ENCODE measurements at regions not wholly inside any gene's neighbourhood (a gene's known extent, or its start where the extent isn't known, plus 50 kb on each side); places are given as distances from the start of the nearest gene placed in this dataset.
A peak's percentile ranks its signal among the peaks of the same experiment; 100 is the strongest.
"Not testable (repeated sequence)": the region's sequence is repeated elsewhere in the genome, so short reads cannot be mapped to it uniquely, and the experiment has no call there.

DNA sequence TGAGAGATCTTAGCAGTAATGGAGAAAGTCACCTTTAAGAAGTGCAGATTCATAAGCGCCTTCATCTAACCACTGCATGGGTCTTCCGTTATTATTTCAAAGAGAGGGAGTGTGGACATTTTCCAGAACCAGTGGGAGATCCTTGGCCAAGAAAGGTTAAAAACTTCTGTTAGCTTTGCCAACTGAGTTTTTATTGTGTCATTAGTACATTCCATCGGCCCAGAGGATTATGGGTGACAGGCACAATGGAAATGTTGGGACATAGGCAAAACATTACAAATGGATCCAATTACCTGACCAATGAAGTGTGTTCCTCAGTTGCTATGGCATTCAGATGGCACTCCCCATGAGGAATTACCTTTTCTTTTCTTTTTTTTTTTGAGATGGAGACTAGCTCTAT lies 115.5 kb downstream of the PPIAL4G start:
- no peak overlapping the region for H3K4me3 ChIP-seq
- no peaks in the 10 kb centered on the region for H3K9me3 ChIP-seq
- intact Hi-C loops (cut with DNase I): no loop called here
- DNase-seq (ENCODE audit: extremely low spot score in 2 of 2): no peak
- TF ChIP-seq POLR2AphosphoS5 (IDR thresholded peaks at IDR 0.05; ENCODE audit: insufficient read depth in 1 of 2, low read depth in 1 of 2): no peak
- no peak for TF ChIP-seq CTCF (IDR thresholded peaks at IDR 0.05)
- peaks cover 4% of the 10 kb centered on the region for H3K4me1 ChIP-seq
- no peaks in the 10 kb centered on the region for H3K36me3 ChIP-seq
- no peak overlapping the region for H3K27ac ChIP-seq
- H3K27me3 ChIP-seq: no peaks in the 10 kb centered on the region

GRCh38 chr1:148366136-148366753 lies 116.9 kb downstream of the PPIAL4G start:
- H3K36me3 ChIP-seq; DNase-seq (ENCODE audit: extremely low spot score in 2 of 2); H3K27me3 ChIP-seq; intact Hi-C loops (cut with DNase I); H3K27ac ChIP-seq; H3K4me3 ChIP-seq; H3K9me3 ChIP-seq: not testable (repeated sequence)
- peaks cover 18% of the 10 kb centered on the region for H3K4me1 ChIP-seq

DNA sequence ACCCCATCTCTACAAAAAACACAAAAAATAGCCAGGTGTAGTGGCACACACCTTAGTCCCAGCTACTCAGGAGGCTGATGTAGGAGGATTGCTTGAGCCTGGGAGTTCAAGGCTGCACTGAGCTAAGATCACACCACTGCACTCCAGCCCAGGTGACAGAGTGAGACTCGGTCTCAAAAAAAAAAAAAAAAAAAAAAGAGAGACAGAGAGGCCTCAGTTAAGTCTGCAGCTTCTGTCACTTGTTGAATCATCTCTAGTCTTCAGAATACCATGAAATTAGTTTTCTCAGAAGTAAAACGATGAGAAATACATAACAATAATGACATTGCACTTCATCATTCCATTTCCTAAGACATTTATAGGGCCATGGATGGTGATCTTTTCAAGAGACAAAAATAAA lies 118.0 kb downstream of the PPIAL4G start:
- peaks cover 22% of the 10 kb centered on the region for H3K4me1 ChIP-seq
- H3K27ac ChIP-seq; H3K9me3 ChIP-seq; intact Hi-C loops (cut with DNase I); H3K4me3 ChIP-seq; H3K36me3 ChIP-seq; H3K27me3 ChIP-seq; DNase-seq (ENCODE audit: extremely low spot score in 2 of 2): not testable (repeated sequence)

DNA sequence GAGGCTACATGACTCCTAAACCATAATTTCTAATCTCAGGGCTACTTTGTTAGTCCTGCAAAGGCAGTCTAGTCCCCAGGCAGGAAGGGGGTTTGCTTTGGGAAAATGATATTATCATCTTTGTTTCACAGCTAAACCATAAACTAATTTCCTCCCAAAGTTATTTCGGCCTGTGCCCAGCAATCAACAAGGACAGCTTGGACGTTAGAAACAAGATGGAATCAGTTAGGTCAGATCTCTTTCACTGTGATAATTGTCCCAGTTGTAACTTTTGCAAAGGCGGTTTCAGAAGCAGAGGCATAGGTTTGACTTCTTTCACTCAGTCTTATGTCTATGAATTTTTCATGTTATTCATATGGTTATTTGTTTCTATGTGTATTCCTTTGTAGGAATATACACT lies 119.1 kb downstream of the PPIAL4G start:
- H3K4me3 ChIP-seq; H3K27me3 ChIP-seq; intact Hi-C loops (cut with DNase I); H3K36me3 ChIP-seq; H3K9me3 ChIP-seq; DNase-seq (ENCODE audit: extremely low spot score in 2 of 2); H3K27ac ChIP-seq: not testable (repeated sequence)
- peaks cover 22% of the 10 kb centered on the region for H3K4me1 ChIP-seq

GRCh38 chr1:148363439-148363810 lies 119.7 kb downstream of the PPIAL4G start:
- TF ChIP-seq CTCF (IDR thresholded peaks at IDR 0.05) (no peak), POLR2AphosphoS5 (IDR thresholded peaks at IDR 0.05; ENCODE audit: insufficient read depth in 1 of 2, low read depth in 1 of 2) (no peak), POLR2A (IDR thresholded peaks at IDR 0.05) (no peak)

GRCh38 chr1:148362626-148363438 lies 120.3 kb downstream of the PPIAL4G start:
- Histone ChIP-seq H3K9me3 (no peaks in the 10 kb centered on the region), H3K27me3 (no peaks in the 10 kb centered on the region), H3K36me3 (no peaks in the 10 kb centered on the region), H3K4me3 (peak overlapping the region; percentile 15 to 20), H3K27ac (no peak overlapping the region), H3K4me1 (peaks cover 22% of the 10 kb centered on the region)
- intact Hi-C loops (cut with DNase I): no loop called here
- no peak for DNase-seq (ENCODE audit: extremely low spot score in 2 of 2)
- TF ChIP-seq CTCF (IDR thresholded peaks at IDR 0.05) (no peak), POLR2AphosphoS5 (IDR thresholded peaks at IDR 0.05; ENCODE audit: insufficient read depth in 1 of 2, low read depth in 1 of 2) (no peak), POLR2A (IDR thresholded peaks at IDR 0.05) (no peak)

More at GRCh38 chr1:148363439-148363810, 119.7 kb downstream of the PPIAL4G start:
- H3K36me3 ChIP-seq: no peaks in the 10 kb centered on the region
- no peak overlapping the region for H3K4me3 ChIP-seq
- H3K27ac ChIP-seq: no peak overlapping the region
- no peaks in the 10 kb centered on the region for H3K9me3 ChIP-seq
- intact Hi-C loops (cut with DNase I): no loop called here
- no peaks in the 10 kb centered on the region for H3K27me3 ChIP-seq
- H3K4me1 ChIP-seq: peaks cover 22% of the 10 kb centered on the region
- DNase-seq (ENCODE audit: extremely low spot score in 2 of 2): no peak

Data from vagina (tissue), 2 donors.